PC-3 (cell line): ENCODE measurements at regions not wholly inside any gene's neighbourhood (a gene's known extent, or its start where the extent isn't known, plus 50 kb on each side); places are given as distances from the start of the nearest gene placed in this dataset.
A peak's percentile ranks its signal among the peaks of the same experiment; 100 is the strongest.

Experiments used
- ATAC-seq: fragments of 200-7000 bp; cut with Tn5 transposase; 2 replicates; pipeline ENCODE4 v1.9.1; 2020; ENCODE audit warnings: mild to moderate bottlenecking, moderate library complexity
- BruUV-seq: library from RNA; stranded (reverse); fragments of 400-500 nt; replicated peaks from 2 replicates; lab custom pipeline; 2021; lab: Mats Ljungman, UMichigan
- CTCF ChIA-PET: fragments of 300-600 bp; sonication (Branson Sonifier 250); formaldehyde crosslinking; loops from one replicate; lab custom pipeline; 2022; ENCODE audit warnings: antibody characterized with exemption; lab: Charles Lee
- POLR2A ChIA-PET: fragments of 300-600 bp; sonication (Branson Sonifier 250); formaldehyde crosslinking; loops from one replicate; lab custom pipeline; 2022; ENCODE audit warnings: antibody characterized with exemption; ENCODE audit not compliant: unreplicated experiment; lab: Charles Lee
- DNase-seq: peaks from one replicate; pipeline ENCODE4 v3.0.0-alpha.2; 2015
- H2AFZ ChIP-seq: fragments of 300-600 bp; sonication (generic); 2 replicates; pipeline ENCODE4 v1.6.0; 2016; ENCODE audit warnings: antibody characterized with exemption, low read length
- H3F3A ChIP-seq: fragments of 300-600 bp; sonication (generic); one replicate; pipeline ENCODE4 v1.6.0; 2017; ENCODE audit warnings: antibody characterized with exemption, low read length, control low read depth, mild to moderate bottlenecking; ENCODE audit not compliant: unreplicated experiment
- H3K27ac ChIP-seq: fragments of 300-600 bp; sonication (generic); 2 replicates; pipeline ENCODE4 v1.5.1; 2016; ENCODE audit warnings: mild to moderate bottlenecking, low read length
- H3K27me3 ChIP-seq: fragments of 300-600 bp; sonication (generic); 2 replicates; pipeline ENCODE4 v1.6.1; 2016; ENCODE audit warnings: low read length, mixed read lengths
- H3K36me3 ChIP-seq: fragments of 300-600 bp; sonication (generic); 2 replicates; pipeline ENCODE4 v1.6.1; 2016; ENCODE audit warnings: low read depth, mixed run types, low read length, mixed read lengths
- H3K4me1 ChIP-seq: fragments of 300-600 bp; sonication (generic); 2 replicates; pipeline ENCODE4 v1.5.1; 2016; ENCODE audit warnings: low read length; ENCODE audit not compliant: insufficient read depth
- H3K4me2 ChIP-seq: fragments of 300-600 bp; sonication (generic); 2 replicates; pipeline ENCODE4 v1.6.0; 2016; ENCODE audit warnings: low read length
- H3K4me3 ChIP-seq: fragments of 300-600 bp; sonication (generic); 2 replicates; pipeline ENCODE4 v1.5.1; 2016; ENCODE audit warnings: mild to moderate bottlenecking, low read length, mixed read lengths
- H3K79me2 ChIP-seq: fragments of 300-600 bp; sonication (generic); 2 replicates; pipeline ENCODE4 v1.6.1; 2017; ENCODE audit warnings: low read length, mixed read lengths
- H3K9ac ChIP-seq: fragments of 300-600 bp; sonication (generic); 2 replicates; pipeline ENCODE4 v1.6.0; 2016; ENCODE audit warnings: mild to moderate bottlenecking, low read length
- H3K9me2 ChIP-seq: fragments of 300-600 bp; sonication (generic); replicated peaks from 2 replicates; pipeline ENCODE4 v1.6.1; 2016; ENCODE audit warnings: mixed run types, low read length, mixed read lengths
- H3K9me3 ChIP-seq: fragments of 300-600 bp; sonication (generic); 2 replicates; pipeline ENCODE4 v1.6.1; 2016; ENCODE audit warnings: low read length, mixed read lengths
- H4K20me1 ChIP-seq: fragments of 300-600 bp; sonication (generic); 2 replicates; pipeline ENCODE4 v1.6.1; 2016; ENCODE audit warnings: low read length, mixed read lengths
- EZH2 ChIP-seq: fragments of 300-600 bp; sonication (generic); IDR thresholded peaks from one replicate; pipeline ENCODE4 v1.6.1; 2017; ENCODE audit warnings: antibody characterized with exemption, mild to moderate bottlenecking, low read length; ENCODE audit not compliant: unreplicated experiment
- EZH2phosphoT487 ChIP-seq: fragments of 300-600 bp; sonication (generic); IDR thresholded peaks from 2 replicates; pipeline ENCODE4 v1.6.1; 2018; ENCODE audit warnings: mild to moderate bottlenecking, antibody characterized with exemption, low read length, borderline replicate concordance
- intact Hi-C: fragments of 100-400 bp; cut with micrococcal nuclease; formaldehyde crosslinking; loops from 2 replicates; pipeline ENCODE4 v1.9.0; 2023
- TF ChIP-seq, protein P1 (sequence below): fragments of 300-600 bp; sonication (generic); conservative IDR thresholded peaks from 2 replicates; pipeline ENCODE4 v1.5.1; 2017; ENCODE audit warnings: antibody characterized with exemption, low read depth, mild to moderate bottlenecking, low read length

GRCh38 chr4:181550381-181550780 lies 692.8 kb upstream of the TENM3 start:
- ATAC-seq (no peak), DNase-seq (no peak)
- H3K27me3 ChIP-seq, result no peaks in the 10 kb centered on the region
- no peaks in the 10 kb centered on the region for H3K36me3 ChIP-seq
- no peaks in the 10 kb centered on the region for H3K9me3 ChIP-seq
- no peak overlapping the region for H3K4me3 ChIP-seq
- H4K20me1 ChIP-seq, result no peaks in the 10 kb centered on the region
- no peaks in the 10 kb centered on the region for H3K79me2 ChIP-seq
- H3F3A ChIP-seq, result no peaks in the 10 kb centered on the region
- no peak overlapping the region for H3K27ac ChIP-seq
- no TSS peak for BruUV-seq
- H3K4me2 ChIP-seq, result no peak overlapping the region
- H3K4me1 ChIP-seq, result no peaks in the 10 kb centered on the region
- CTCF ChIA-PET, result no interaction called here
- H3K9ac ChIP-seq, result no peak overlapping the region
- no peak overlapping the region for H2AFZ ChIP-seq
- H3K9me2 ChIP-seq, result no peaks in the 10 kb centered on the region
- POLR2A ChIA-PET, result no interaction called here
- intact Hi-C loops, result no loop called here
- TF ChIP-seq, protein P1, sequence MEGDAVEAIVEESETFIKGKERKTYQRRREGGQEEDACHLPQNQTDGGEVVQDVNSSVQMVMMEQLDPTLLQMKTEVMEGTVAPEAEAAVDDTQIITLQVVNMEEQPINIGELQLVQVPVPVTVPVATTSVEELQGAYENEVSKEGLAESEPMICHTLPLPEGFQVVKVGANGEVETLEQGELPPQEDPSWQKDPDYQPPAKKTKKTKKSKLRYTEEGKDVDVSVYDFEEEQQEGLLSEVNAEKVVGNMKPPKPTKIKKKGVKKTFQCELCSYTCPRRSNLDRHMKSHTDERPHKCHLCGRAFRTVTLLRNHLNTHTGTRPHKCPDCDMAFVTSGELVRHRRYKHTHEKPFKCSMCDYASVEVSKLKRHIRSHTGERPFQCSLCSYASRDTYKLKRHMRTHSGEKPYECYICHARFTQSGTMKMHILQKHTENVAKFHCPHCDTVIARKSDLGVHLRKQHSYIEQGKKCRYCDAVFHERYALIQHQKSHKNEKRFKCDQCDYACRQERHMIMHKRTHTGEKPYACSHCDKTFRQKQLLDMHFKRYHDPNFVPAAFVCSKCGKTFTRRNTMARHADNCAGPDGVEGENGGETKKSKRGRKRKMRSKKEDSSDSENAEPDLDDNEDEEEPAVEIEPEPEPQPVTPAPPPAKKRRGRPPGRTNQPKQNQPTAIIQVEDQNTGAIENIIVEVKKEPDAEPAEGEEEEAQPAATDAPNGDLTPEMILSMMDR, result no peak
- TF ChIP-seq EZH2 (no peak), EZH2phosphoT487 (no peak)

DNA sequence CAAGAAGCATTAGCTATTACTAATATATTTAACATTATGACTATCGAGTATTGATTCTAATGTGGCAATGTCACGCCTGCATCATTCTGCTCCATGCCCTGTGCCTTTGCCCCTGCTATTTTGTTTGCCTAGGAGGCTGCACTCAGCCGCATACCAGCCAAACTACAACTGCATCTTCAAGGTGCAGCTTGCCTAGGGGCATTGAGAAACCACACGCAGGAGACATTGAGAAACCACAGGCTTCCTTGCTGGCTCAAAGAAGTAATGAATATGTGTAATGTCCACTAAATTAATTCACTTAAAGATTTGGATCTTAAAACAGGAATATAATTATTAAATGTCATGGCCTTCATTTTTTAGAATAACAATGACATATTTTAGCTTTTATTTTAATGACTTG lies 683.6 kb upstream of the TENM3 start:
- CTCF ChIA-PET, result no interaction called here

DNA sequence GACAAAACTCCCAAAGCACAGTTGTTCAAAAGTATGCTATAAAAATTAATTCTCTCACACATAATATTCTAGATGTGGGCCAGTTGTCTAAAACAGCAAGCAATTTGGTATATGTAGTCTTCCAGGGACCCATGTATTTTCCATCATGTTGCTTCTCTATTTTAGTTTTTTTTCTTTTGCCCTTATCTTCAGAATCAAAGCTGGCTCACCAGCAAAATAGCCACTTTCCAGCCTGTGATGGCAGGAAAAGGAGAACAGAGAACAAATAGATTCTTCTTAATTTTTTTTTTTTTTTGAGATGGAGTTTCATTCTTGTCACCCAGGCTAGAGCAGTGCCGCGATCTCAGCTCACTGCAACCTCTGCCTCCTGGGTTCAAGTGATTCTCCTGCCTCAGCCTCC lies 680.8 kb upstream of the TENM3 start:
- Histone ChIP-seq H3K79me2 (no peaks in the 10 kb centered on the region), H3K4me3 (no peak overlapping the region), H3K9ac (no peak overlapping the region), H3F3A (no peaks in the 10 kb centered on the region), H3K4me1 (no peaks in the 10 kb centered on the region), H3K27ac (no peak overlapping the region), H3K4me2 (no peak overlapping the region), H3K36me3 (no peaks in the 10 kb centered on the region), H4K20me1 (no peaks in the 10 kb centered on the region), H3K9me3 (no peaks in the 10 kb centered on the region), H3K27me3 (peaks cover 3% of the 10 kb centered on the region; the same call in 1 of the 2 replicates), H3K9me2 (no peaks in the 10 kb centered on the region), H2AFZ (no peak overlapping the region)
- ChIA-PET POLR2A (no interaction called here), CTCF (no interaction called here)
- BruUV-seq, result no TSS peak
- ATAC-seq (no peak), DNase-seq (no peak)
- intact Hi-C loops, result no loop called here
- TF ChIP-seq EZH2phosphoT487 (no peak), EZH2 (no peak)
- TF ChIP-seq, protein P1, result no peak

More for the DNA sequence above, 683.6 kb upstream of the TENM3 start:
- Histone ChIP-seq H3K27me3 (no peaks in the 10 kb centered on the region), H3K9ac (no peak overlapping the region), H3K27ac (no peak overlapping the region), H3K4me1 (no peaks in the 10 kb centered on the region), H2AFZ (no peak overlapping the region), H3K9me2 (no peaks in the 10 kb centered on the region), H3K9me3 (no peaks in the 10 kb centered on the region), H3F3A (no peaks in the 10 kb centered on the region), H4K20me1 (no peaks in the 10 kb centered on the region), H3K79me2 (no peaks in the 10 kb centered on the region), H3K4me2 (no peak overlapping the region), H3K4me3 (no peak overlapping the region), H3K36me3 (no peaks in the 10 kb centered on the region)
- intact Hi-C loops, result no loop called here
- no peak for TF ChIP-seq EZH2phosphoT487
- TF ChIP-seq, protein P1, result no peak
- no peak for TF ChIP-seq EZH2
- POLR2A ChIA-PET, result no interaction called here
- ATAC-seq (no peak), DNase-seq (peak; percentile 3)
- no TSS peak for BruUV-seq
